ENCODE measurements at regions not wholly inside any gene's neighbourhood (a gene's known extent, or its start where the extent isn't known, plus 50 kb on each side); places are given as distances from the start of the nearest gene placed in this dataset.

GRCh38 chr5:57422341-57422740, 60.3 kb downstream of the ACTBL2 start:
- TF ChIP-seq, protein P1, sequence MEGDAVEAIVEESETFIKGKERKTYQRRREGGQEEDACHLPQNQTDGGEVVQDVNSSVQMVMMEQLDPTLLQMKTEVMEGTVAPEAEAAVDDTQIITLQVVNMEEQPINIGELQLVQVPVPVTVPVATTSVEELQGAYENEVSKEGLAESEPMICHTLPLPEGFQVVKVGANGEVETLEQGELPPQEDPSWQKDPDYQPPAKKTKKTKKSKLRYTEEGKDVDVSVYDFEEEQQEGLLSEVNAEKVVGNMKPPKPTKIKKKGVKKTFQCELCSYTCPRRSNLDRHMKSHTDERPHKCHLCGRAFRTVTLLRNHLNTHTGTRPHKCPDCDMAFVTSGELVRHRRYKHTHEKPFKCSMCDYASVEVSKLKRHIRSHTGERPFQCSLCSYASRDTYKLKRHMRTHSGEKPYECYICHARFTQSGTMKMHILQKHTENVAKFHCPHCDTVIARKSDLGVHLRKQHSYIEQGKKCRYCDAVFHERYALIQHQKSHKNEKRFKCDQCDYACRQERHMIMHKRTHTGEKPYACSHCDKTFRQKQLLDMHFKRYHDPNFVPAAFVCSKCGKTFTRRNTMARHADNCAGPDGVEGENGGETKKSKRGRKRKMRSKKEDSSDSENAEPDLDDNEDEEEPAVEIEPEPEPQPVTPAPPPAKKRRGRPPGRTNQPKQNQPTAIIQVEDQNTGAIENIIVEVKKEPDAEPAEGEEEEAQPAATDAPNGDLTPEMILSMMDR (IDR thresholded peaks at IDR 0.05), result no peak
- TF ChIP-seq POLR2A (IDR thresholded peaks at IDR 0.05), result no peak
